ENCODE measurements at regions not wholly inside any gene's neighbourhood (a gene's known extent, or its start where the extent isn't known, plus 50 kb on each side); places are given as distances from the start of the nearest gene placed in this dataset.

GRCh38 chr5:174489215-174489614 lies 235.2 kb upstream of the MSX2 start:
- H3K4me3 Mint-ChIP-seq = no peak overlapping the region
- no peak overlapping the region for H3K27ac Mint-ChIP-seq (ENCODE audit: unreplicated experiment)
- DNase-seq (ENCODE audit: low read depth, low spot score) = no peak
- peaks cover 4% of the 10 kb centered on the region for H3K36me3 Mint-ChIP-seq (ENCODE audit: low read depth)
- H3K4me1 Mint-ChIP-seq = no peaks in the 10 kb centered on the region
- H3K9me3 Mint-ChIP-seq = peaks cover 7% of the 10 kb centered on the region
- peaks cover 13% of the 10 kb centered on the region for H3K27me3 Mint-ChIP-seq (ENCODE audit: low read depth)
- TF ChIP-seq CTCF (conservative IDR thresholded peaks at IDR 0.05) = no peak

GRCh38 chr5:174489920-174490597 lies 234.3 kb upstream of the MSX2 start:
- Mint-ChIP-seq H3K36me3 (ENCODE audit: low read depth) (peaks cover 4% of the 10 kb centered on the region), H3K27me3 (ENCODE audit: low read depth) (peaks cover 13% of the 10 kb centered on the region), H3K4me1 (no peaks in the 10 kb centered on the region), H3K4me3 (no peak overlapping the region), H3K27ac (ENCODE audit: unreplicated experiment) (no peak overlapping the region), H3K9me3 (peaks cover 2% of the 10 kb centered on the region)
- TF ChIP-seq CTCF (conservative IDR thresholded peaks at IDR 0.05) = no peak
- DNase-seq (ENCODE audit: low read depth, low spot score) = no peak

- Mint-ChIP-seq H3K27me3 (ENCODE audit: low read depth) (peaks cover 12% of the 10 kb centered on the region), H3K9me3 (no peaks in the 10 kb centered on the region), H3K36me3 (ENCODE audit: low read depth) (peaks cover under 1% of the 10 kb centered on the region), H3K27ac (ENCODE audit: unreplicated experiment) (no peak overlapping the region), H3K4me3 (no peak overlapping the region), H3K4me1 (no peaks in the 10 kb centered on the region)
- DNase-seq (ENCODE audit: low read depth, low spot score) = no peak
- TF ChIP-seq CTCF (conservative IDR thresholded peaks at IDR 0.05) = no peak
Measured at GRCh38 chr5:174490728-174491127, 233.7 kb upstream of the MSX2 start.

- Mint-ChIP-seq H3K4me3 (no peak overlapping the region), H3K27ac (ENCODE audit: unreplicated experiment) (no peak overlapping the region), H3K4me1 (no peaks in the 10 kb centered on the region), H3K9me3 (no peaks in the 10 kb centered on the region), H3K27me3 (ENCODE audit: low read depth) (peaks cover 8% of the 10 kb centered on the region), H3K36me3 (ENCODE audit: low read depth) (no peaks in the 10 kb centered on the region)
- DNase-seq (ENCODE audit: low read depth, low spot score) = no peak
- TF ChIP-seq CTCF (conservative IDR thresholded peaks at IDR 0.05) = no peak
Measured at GRCh38 chr5:174491265-174491664, 233.1 kb upstream of the MSX2 start.

GRCh38 chr5:174491761-174492350 lies 232.5 kb upstream of the MSX2 start:
- no peak for DNase-seq (ENCODE audit: low read depth, low spot score)
- H3K27me3 Mint-ChIP-seq (ENCODE audit: low read depth) = peaks cover 5% of the 10 kb centered on the region
- H3K9me3 Mint-ChIP-seq = no peaks in the 10 kb centered on the region
- H3K27ac Mint-ChIP-seq (ENCODE audit: unreplicated experiment) = no peak overlapping the region
- no peak overlapping the region for H3K4me3 Mint-ChIP-seq
- no peaks in the 10 kb centered on the region for H3K4me1 Mint-ChIP-seq
- no peaks in the 10 kb centered on the region for H3K36me3 Mint-ChIP-seq (ENCODE audit: low read depth)
- no peak for TF ChIP-seq CTCF (conservative IDR thresholded peaks at IDR 0.05)
